HEK293 (cell line): ENCODE measurements at regions not wholly inside any gene's neighbourhood (a gene's known extent, or its start where the extent isn't known, plus 50 kb on each side); places are given as distances from the start of the nearest gene placed in this dataset.

Experiments
- CTCF ChIA-PET: fragments of 350-600 bp; formaldehyde crosslinking; extraction: SDS; loops from one replicate; lab custom pipeline; 2021; ENCODE audit warnings: antibody characterized with exemption; lab: Yijun Ruan, JAX
- POLR2A ChIA-PET: fragments of 300-600 bp; formaldehyde crosslinking; extraction: SDS; loops from one replicate; lab custom pipeline; 2020; ENCODE audit warnings: antibody characterized with exemption, inconsistent platforms; lab: Yijun Ruan, JAX
- H3K27ac ChIP-seq: fragments of 200-500 bp; sonication (Bioruptor generic); 2 replicates; pipeline ENCODE4 v1.5.1; 2014; ENCODE audit warnings: low read depth, low read length, control low read depth, inconsistent platforms; ENCODE audit errors: extremely low read depth
- H3K36me3 ChIP-seq, 2 experiments: fragments of 200-500 bp in 1 of 2; sonication (Bioruptor generic) in 1 of 2; 1 replicate in 1 of 2; 2 replicates in 1 of 2; pipeline ENCODE4 v1.5.1; 2014 to 2017; ENCODE audit warnings: inconsistent platforms in 2 of 2, low read length in 2 of 2; ENCODE audit not compliant: control insufficient read depth in 2 of 2, insufficient read depth in 1 of 2
- H3K4me1 ChIP-seq: fragments of 200-500 bp; sonication (Bioruptor generic); 2 replicates; pipeline ENCODE4 v1.5.1; 2014; ENCODE audit warnings: mild to moderate bottlenecking, low read length, inconsistent platforms; ENCODE audit not compliant: control insufficient read depth, insufficient read depth
- H3K4me3 ChIP-seq: 2 replicates; pipeline ENCODE4 v1.5.1; 2011; ENCODE audit warnings: low read depth, mild to moderate bottlenecking, control low read depth, low read length, moderate library complexity
- H3K9me3 ChIP-seq: fragments of 200-500 bp; sonication (Bioruptor generic); 2 replicates; pipeline ENCODE4 v1.5.1; 2014; ENCODE audit warnings: low read depth, low read length, inconsistent platforms; ENCODE audit not compliant: control insufficient read depth, insufficient read depth
- BCL11A ChIP-seq: fragments of 450-650 bp; formaldehyde crosslinking; IDR thresholded peaks from 2 replicates; pipeline ENCODE4 v1.5.1; 2016; ENCODE audit warnings: low read depth, missing biosample characterization, missing genetic modification characterization
- HOXD13 ChIP-seq: sonication (generic); formaldehyde crosslinking; IDR thresholded peaks from 2 replicates; pipeline ENCODE4 v1.8.0; 2022; ENCODE audit warnings: missing genetic modification reagents, borderline replicate concordance
- KLF8 ChIP-seq: fragments of 450-650 bp; formaldehyde crosslinking; IDR thresholded peaks from 2 replicates; pipeline ENCODE4 v1.5.1; 2016; ENCODE audit warnings: missing biosample characterization, missing genetic modification characterization
- SP3 ChIP-seq: fragments of 450-650 bp; formaldehyde crosslinking; IDR thresholded peaks from 2 replicates; pipeline ENCODE4 v1.5.1; 2016; ENCODE audit warnings: missing biosample characterization, missing genetic modification characterization
- YY1 ChIP-seq: fragments of 450-650 bp; formaldehyde crosslinking; IDR thresholded peaks from 2 replicates; pipeline ENCODE4 v1.5.1; 2018; ENCODE audit warnings: missing biosample characterization, missing genetic modification characterization
- ZBTB11 ChIP-seq: fragments of 450-650 bp; formaldehyde crosslinking; conservative IDR thresholded peaks from 2 replicates; pipeline ENCODE4 v1.5.1; 2016; ENCODE audit warnings: low read depth, missing biosample characterization, missing genetic modification characterization
- ZNF132 ChIP-seq: fragments of 450-650 bp; formaldehyde crosslinking; IDR thresholded peaks from 2 replicates; pipeline ENCODE4 v1.5.1; 2017; ENCODE audit warnings: missing biosample characterization, missing genetic modification characterization, borderline replicate concordance
- ZNF133 ChIP-seq: fragments of 450-650 bp; formaldehyde crosslinking; IDR thresholded peaks from 2 replicates; pipeline ENCODE4 v1.5.1; 2016; ENCODE audit warnings: missing biosample characterization, missing genetic modification characterization
- ZNF266 ChIP-seq: fragments of 450-650 bp; formaldehyde crosslinking; IDR thresholded peaks from 2 replicates; pipeline ENCODE4 v1.5.1; 2016; ENCODE audit warnings: missing biosample characterization, missing genetic modification characterization, low read depth
- ZNF302 ChIP-seq: fragments of 450-650 bp; formaldehyde crosslinking; IDR thresholded peaks from 2 replicates; pipeline ENCODE4 v1.5.1; 2016; ENCODE audit warnings: missing biosample characterization, missing genetic modification characterization, low read depth
- ZNF362 ChIP-seq: fragments of 450-650 bp; formaldehyde crosslinking; IDR thresholded peaks from 2 replicates; pipeline ENCODE4 v1.5.1; 2016; ENCODE audit warnings: missing biosample characterization, missing genetic modification characterization
- ZNF513 ChIP-seq: fragments of 450-650 bp; IDR thresholded peaks from 2 replicates; pipeline ENCODE4 v1.5.1; 2018; ENCODE audit warnings: missing biosample characterization, missing genetic modification characterization
- ZNF626 ChIP-seq: fragments of 450-650 bp; sonication (Bioruptor Pico); formaldehyde crosslinking; IDR thresholded peaks from 2 replicates; pipeline ENCODE4 v1.5.1; 2018; ENCODE audit warnings: missing biosample characterization, missing genetic modification characterization, inconsistent platforms
- ZNF654 ChIP-seq: fragments of 450-650 bp; formaldehyde crosslinking; IDR thresholded peaks from 2 replicates; pipeline ENCODE4 v1.5.1; 2016; ENCODE audit warnings: low read depth, missing biosample characterization, missing genetic modification characterization
- ZNF658 ChIP-seq: fragments of 450-650 bp; formaldehyde crosslinking; IDR thresholded peaks from 2 replicates; pipeline ENCODE4; 2016; ENCODE audit warnings: missing biosample characterization, missing genetic modification characterization
- ZNF692 ChIP-seq: fragments of 450-650 bp; formaldehyde crosslinking; IDR thresholded peaks from 2 replicates; pipeline ENCODE4 v1.5.1; 2016; ENCODE audit warnings: missing biosample characterization, missing genetic modification characterization
- ZNF747 ChIP-seq: fragments of 450-650 bp; formaldehyde crosslinking; IDR thresholded peaks from 2 replicates; pipeline ENCODE4 v1.5.1; 2016; ENCODE audit warnings: missing biosample characterization, missing genetic modification characterization
- ZNF830 ChIP-seq: fragments of 450-650 bp; IDR thresholded peaks from 2 replicates; pipeline ENCODE4 v1.5.0; 2018; ENCODE audit warnings: missing biosample characterization, missing genetic modification characterization, low read depth, mild to moderate bottlenecking, moderate library complexity
- TF ChIP-seq, protein P1 (sequence below): fragments of 450-650 bp; formaldehyde crosslinking; IDR thresholded peaks from 2 replicates; pipeline ENCODE4 v1.5.1; 2017; ENCODE audit warnings: missing biosample characterization, missing genetic modification characterization
- TF ChIP-seq, protein P2 (sequence below): fragments of 450-650 bp; formaldehyde crosslinking; IDR thresholded peaks from 2 replicates; pipeline ENCODE4 v1.5.1; 2016; ENCODE audit warnings: missing biosample characterization, missing genetic modification characterization

- TF ChIP-seq ZNF626 (no peak), HOXD13 (CRISPR knock-in tag) (no peak), ZNF266 (tag by site-specific recombination) (no peak), ZNF747 (tag by site-specific recombination) (no peak), ZNF513 (tag by site-specific recombination) (no peak), KLF8 (tag by site-specific recombination) (no peak), SP3 (tag by site-specific recombination) (no peak), ZNF362 (tag by site-specific recombination) (no peak), BCL11A (tag by site-specific recombination) (no peak), ZNF658 (tag by site-specific recombination) (no peak), ZNF302 (tag by site-specific recombination) (no peak), ZNF133 (tag by site-specific recombination) (no peak)
- TF ChIP-seq, protein P1, sequence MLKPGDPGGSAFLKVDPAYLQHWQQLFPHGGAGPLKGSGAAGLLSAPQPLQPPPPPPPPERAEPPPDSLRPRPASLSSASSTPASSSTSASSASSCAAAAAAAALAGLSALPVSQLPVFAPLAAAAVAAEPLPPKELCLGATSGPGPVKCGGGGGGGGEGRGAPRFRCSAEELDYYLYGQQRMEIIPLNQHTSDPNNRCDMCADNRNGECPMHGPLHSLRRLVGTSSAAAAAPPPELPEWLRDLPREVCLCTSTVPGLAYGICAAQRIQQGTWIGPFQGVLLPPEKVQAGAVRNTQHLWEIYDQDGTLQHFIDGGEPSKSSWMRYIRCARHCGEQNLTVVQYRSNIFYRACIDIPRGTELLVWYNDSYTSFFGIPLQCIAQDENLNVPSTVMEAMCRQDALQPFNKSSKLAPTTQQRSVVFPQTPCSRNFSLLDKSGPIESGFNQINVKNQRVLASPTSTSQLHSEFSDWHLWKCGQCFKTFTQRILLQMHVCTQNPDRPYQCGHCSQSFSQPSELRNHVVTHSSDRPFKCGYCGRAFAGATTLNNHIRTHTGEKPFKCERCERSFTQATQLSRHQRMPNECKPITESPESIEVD = no peak
- TF ChIP-seq, protein P2, sequence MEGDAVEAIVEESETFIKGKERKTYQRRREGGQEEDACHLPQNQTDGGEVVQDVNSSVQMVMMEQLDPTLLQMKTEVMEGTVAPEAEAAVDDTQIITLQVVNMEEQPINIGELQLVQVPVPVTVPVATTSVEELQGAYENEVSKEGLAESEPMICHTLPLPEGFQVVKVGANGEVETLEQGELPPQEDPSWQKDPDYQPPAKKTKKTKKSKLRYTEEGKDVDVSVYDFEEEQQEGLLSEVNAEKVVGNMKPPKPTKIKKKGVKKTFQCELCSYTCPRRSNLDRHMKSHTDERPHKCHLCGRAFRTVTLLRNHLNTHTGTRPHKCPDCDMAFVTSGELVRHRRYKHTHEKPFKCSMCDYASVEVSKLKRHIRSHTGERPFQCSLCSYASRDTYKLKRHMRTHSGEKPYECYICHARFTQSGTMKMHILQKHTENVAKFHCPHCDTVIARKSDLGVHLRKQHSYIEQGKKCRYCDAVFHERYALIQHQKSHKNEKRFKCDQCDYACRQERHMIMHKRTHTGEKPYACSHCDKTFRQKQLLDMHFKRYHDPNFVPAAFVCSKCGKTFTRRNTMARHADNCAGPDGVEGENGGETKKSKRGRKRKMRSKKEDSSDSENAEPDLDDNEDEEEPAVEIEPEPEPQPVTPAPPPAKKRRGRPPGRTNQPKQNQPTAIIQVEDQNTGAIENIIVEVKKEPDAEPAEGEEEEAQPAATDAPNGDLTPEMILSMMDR (tag by site-specific recombination) = no peak
Observed at GRCh38 chr16:49096176-49096945, 185.3 kb downstream of the CBLN1 start (continued).

- TF ChIP-seq ZNF654 (tag by site-specific recombination) = no peak
- no peak for TF ChIP-seq ZNF692 (tag by site-specific recombination)
- TF ChIP-seq ZBTB11 (tag by site-specific recombination) = no peak
- no peak for TF ChIP-seq ZNF830 (tag by site-specific recombination)
- no peak for TF ChIP-seq YY1
- TF ChIP-seq ZNF132 (tag by site-specific recombination) = no peak
- CTCF ChIA-PET = no interaction called here
- Histone ChIP-seq H3K27ac (no peak overlapping the region), H3K4me3 (no peak overlapping the region), H3K4me1 (no peaks in the 10 kb centered on the region), H3K36me3 (no peaks in the 10 kb centered on the region), H3K9me3 (no peaks in the 10 kb centered on the region)
- POLR2A ChIA-PET = no interaction called here
Observed at GRCh38 chr16:49095539-49095938, 186.1 kb downstream of the CBLN1 start.
